ENCODE measurements at regions not wholly inside any gene's neighbourhood (a gene's known extent, or its start where the extent isn't known, plus 50 kb on each side); places are given as distances from the start of the nearest gene placed in this dataset.

DNA sequence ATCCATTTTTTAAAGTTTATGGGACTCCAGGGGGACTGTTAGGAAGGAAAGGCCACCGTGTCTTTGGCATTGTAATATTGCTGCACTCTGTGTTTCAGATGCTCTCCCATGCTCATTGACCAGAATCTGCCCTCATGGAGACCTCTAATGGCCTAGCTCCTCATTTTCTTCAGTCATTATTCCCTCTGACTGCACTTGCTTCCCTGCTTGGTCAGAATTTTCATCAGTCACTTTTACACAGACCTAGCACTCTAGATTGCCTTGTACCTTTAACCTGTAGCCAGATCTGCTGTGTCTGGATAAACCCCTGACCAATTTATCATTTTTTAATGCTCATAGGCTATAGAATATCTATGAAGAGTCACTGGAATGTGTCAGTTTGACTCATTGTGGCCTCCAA lies 155.5 kb upstream of the NUDT12 start:
- no peaks in the 10 kb centered on the region for H3K27me3 Mint-ChIP-seq
- Histone ChIP-seq H3K27ac (ENCODE audit: low read length in 2 of 2) (no peak overlapping the region), H3K36me3 (replicated peaks in 1 of 2; ENCODE audit: control extremely low read depth in 1 of 2, control insufficient read depth in 1 of 2, extremely low read depth in 1 of 2, insufficient read depth in 2 of 2, low read length in 1 of 2) (no peaks in the 10 kb centered on the region), H3K79me2 (ENCODE audit: control insufficient read depth, insufficient read depth, low read length) (no peaks in the 10 kb centered on the region), H3K9ac (ENCODE audit: low read length) (no peak overlapping the region), H4K20me1 (ENCODE audit: control insufficient read depth, insufficient read depth, low read length, poor library complexity, severe bottlenecking) (no peaks in the 10 kb centered on the region), H3K4me1 (ENCODE audit: control insufficient read depth in 2 of 2, insufficient read depth in 2 of 2, low read length in 2 of 2) (no peaks in the 10 kb centered on the region), H3K4me2 (replicated peaks; ENCODE audit: low read depth, low read length, poor library complexity, severe bottlenecking) (no peak overlapping the region), H3K9me3 (ENCODE audit: control extremely low read depth in 1 of 3, control insufficient read depth in 2 of 3, insufficient read depth in 1 of 3, low read length in 2 of 3) (peaks cover 0 to 9% (median 6%) of the 10 kb centered on the region in 3 donors), H2AFZ (ENCODE audit: insufficient read depth, low read depth, low read length, poor library complexity, severe bottlenecking) (no peak overlapping the region), H3K4me3 (ENCODE audit: control extremely low read depth in 1 of 5, extremely low read depth in 1 of 5, insufficient read depth in 1 of 5, low read depth in 2 of 5, low read length in 4 of 5) (no peak overlapping the region), H3K27me3 (replicated peaks in 1 of 4; ENCODE audit: control extremely low read depth in 1 of 4, control insufficient read depth in 3 of 4, insufficient read depth in 4 of 4, low read length in 3 of 4) (no peaks in the 10 kb centered on the region)
- no peak overlapping the region for H3K4me3 Mint-ChIP-seq
- no peak for TF ChIP-seq EZH2 (IDR thresholded peaks at IDR 0.05; ENCODE audit: borderline replicate concordance, insufficient read depth, low read depth, low read length, poor library complexity, severe bottlenecking)
- TF ChIP-seq, protein P1, sequence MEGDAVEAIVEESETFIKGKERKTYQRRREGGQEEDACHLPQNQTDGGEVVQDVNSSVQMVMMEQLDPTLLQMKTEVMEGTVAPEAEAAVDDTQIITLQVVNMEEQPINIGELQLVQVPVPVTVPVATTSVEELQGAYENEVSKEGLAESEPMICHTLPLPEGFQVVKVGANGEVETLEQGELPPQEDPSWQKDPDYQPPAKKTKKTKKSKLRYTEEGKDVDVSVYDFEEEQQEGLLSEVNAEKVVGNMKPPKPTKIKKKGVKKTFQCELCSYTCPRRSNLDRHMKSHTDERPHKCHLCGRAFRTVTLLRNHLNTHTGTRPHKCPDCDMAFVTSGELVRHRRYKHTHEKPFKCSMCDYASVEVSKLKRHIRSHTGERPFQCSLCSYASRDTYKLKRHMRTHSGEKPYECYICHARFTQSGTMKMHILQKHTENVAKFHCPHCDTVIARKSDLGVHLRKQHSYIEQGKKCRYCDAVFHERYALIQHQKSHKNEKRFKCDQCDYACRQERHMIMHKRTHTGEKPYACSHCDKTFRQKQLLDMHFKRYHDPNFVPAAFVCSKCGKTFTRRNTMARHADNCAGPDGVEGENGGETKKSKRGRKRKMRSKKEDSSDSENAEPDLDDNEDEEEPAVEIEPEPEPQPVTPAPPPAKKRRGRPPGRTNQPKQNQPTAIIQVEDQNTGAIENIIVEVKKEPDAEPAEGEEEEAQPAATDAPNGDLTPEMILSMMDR (IDR thresholded peaks at IDR 0.05) = no peak
- ChIA-PET CTCF (no interaction called here), POLR2A (no interaction called here)
- DNase-seq = no peak
- WGBS (ENCODE audit: insufficient coverage) = no CpG with 5 or more reads among the region's 1 CpG
- H3K4me1 Mint-ChIP-seq = no peaks in the 10 kb centered on the region
- no peak overlapping the region for H3K27ac Mint-ChIP-seq
- H3K9me3 Mint-ChIP-seq (ENCODE audit: insufficient read depth) = peaks cover 9% of the 10 kb centered on the region
- intact Hi-C loops (cut with micrococcal nuclease) = no loop called here
- no peak for ATAC-seq (ENCODE audit: low read depth)

DNA sequence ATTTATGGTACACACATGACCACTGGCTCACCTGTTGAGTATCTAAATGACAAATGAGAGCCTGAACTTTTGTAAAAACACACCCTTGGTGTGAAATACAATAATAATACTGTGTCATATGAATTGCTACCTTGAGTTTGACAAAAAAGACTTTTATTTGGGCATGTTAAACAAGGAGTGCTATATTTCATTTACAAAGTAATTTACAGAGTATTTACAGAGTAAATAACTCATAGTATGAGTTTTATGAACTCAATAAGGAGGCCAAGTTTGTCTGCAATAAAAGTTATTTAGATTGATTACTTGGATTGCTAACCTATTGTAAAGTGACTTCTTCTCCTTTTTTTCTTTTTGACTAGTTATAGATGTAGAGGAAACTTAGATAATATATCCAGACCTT lies 146.0 kb upstream of the NUDT12 start:
- H3K27me3 Mint-ChIP-seq = no peaks in the 10 kb centered on the region
- CTCF ChIA-PET = no interaction called here
- Histone ChIP-seq H3K9me3 (ENCODE audit: control extremely low read depth in 1 of 3, control insufficient read depth in 2 of 3, insufficient read depth in 1 of 3, low read length in 2 of 3) (no peaks in the 10 kb centered on the region), H4K20me1 (ENCODE audit: control insufficient read depth, insufficient read depth, low read length, poor library complexity, severe bottlenecking) (no peaks in the 10 kb centered on the region), H3K36me3 (replicated peaks in 1 of 2; ENCODE audit: control extremely low read depth in 1 of 2, control insufficient read depth in 1 of 2, extremely low read depth in 1 of 2, insufficient read depth in 2 of 2, low read length in 1 of 2) (no peaks in the 10 kb centered on the region), H3K27me3 (replicated peaks in 1 of 4; ENCODE audit: control extremely low read depth in 1 of 4, control insufficient read depth in 3 of 4, insufficient read depth in 4 of 4, low read length in 3 of 4) (no peaks in the 10 kb centered on the region), H3K27ac (ENCODE audit: low read length in 2 of 2) (no peak overlapping the region), H2AFZ (ENCODE audit: insufficient read depth, low read depth, low read length, poor library complexity, severe bottlenecking) (no peak overlapping the region), H3K4me3 (ENCODE audit: control extremely low read depth in 1 of 5, extremely low read depth in 1 of 5, insufficient read depth in 1 of 5, low read depth in 2 of 5, low read length in 4 of 5) (no peak overlapping the region), H3K4me1 (ENCODE audit: control insufficient read depth in 2 of 2, insufficient read depth in 2 of 2, low read length in 2 of 2) (no peaks in the 10 kb centered on the region), H3K79me2 (ENCODE audit: control insufficient read depth, insufficient read depth, low read length) (no peaks in the 10 kb centered on the region), H3K4me2 (replicated peaks; ENCODE audit: low read depth, low read length, poor library complexity, severe bottlenecking) (no peak overlapping the region), H3K9ac (ENCODE audit: low read length) (no peak overlapping the region)
- TF ChIP-seq, protein P1 (IDR thresholded peaks at IDR 0.05) = no peak
- TF ChIP-seq EZH2 (IDR thresholded peaks at IDR 0.05; ENCODE audit: borderline replicate concordance, insufficient read depth, low read depth, low read length, poor library complexity, severe bottlenecking) = no peak
- no peak for ATAC-seq (ENCODE audit: low read depth)
- H3K9me3 Mint-ChIP-seq (ENCODE audit: insufficient read depth) = peaks cover 2% of the 10 kb centered on the region
- H3K27ac Mint-ChIP-seq = no peak overlapping the region
- POLR2A ChIA-PET = no interaction called here
- no peak for DNase-seq
- no peaks in the 10 kb centered on the region for H3K4me1 Mint-ChIP-seq
- H3K4me3 Mint-ChIP-seq = no peak overlapping the region
- intact Hi-C loops (cut with micrococcal nuclease) = no loop called here
